ENCODE measurements at regions not wholly inside any gene's neighbourhood (a gene's known extent, or its start where the extent isn't known, plus 50 kb on each side); places are given as distances from the start of the nearest gene placed in this dataset.

DNA sequence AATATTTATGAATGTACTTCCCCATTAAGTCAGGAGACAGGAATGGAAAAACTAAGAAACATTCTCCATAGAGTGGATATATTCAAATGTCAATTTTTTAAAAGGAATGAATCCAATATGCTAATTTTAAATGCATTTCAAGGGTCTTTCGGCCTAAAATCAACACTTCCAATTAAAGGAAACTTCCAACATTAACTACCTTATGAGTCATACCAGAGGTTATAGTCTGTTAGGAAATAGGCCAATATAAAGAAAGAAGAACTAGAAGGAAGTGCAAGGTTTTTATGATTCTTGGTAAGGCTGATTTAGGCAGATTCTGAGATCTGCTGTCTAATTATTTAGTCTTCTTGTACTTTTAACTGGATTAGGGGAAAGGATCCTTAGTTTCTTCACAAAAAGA is 260.1 kb upstream of the EDNRA start:
- TF ChIP-seq RBAK (tag by site-specific recombination; IDR thresholded peaks at IDR 0.05): no peak
- TF ChIP-seq, protein P1, sequence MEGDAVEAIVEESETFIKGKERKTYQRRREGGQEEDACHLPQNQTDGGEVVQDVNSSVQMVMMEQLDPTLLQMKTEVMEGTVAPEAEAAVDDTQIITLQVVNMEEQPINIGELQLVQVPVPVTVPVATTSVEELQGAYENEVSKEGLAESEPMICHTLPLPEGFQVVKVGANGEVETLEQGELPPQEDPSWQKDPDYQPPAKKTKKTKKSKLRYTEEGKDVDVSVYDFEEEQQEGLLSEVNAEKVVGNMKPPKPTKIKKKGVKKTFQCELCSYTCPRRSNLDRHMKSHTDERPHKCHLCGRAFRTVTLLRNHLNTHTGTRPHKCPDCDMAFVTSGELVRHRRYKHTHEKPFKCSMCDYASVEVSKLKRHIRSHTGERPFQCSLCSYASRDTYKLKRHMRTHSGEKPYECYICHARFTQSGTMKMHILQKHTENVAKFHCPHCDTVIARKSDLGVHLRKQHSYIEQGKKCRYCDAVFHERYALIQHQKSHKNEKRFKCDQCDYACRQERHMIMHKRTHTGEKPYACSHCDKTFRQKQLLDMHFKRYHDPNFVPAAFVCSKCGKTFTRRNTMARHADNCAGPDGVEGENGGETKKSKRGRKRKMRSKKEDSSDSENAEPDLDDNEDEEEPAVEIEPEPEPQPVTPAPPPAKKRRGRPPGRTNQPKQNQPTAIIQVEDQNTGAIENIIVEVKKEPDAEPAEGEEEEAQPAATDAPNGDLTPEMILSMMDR (tag by site-specific recombination; IDR thresholded peaks at IDR 0.05): no peak
- no peak for TF ChIP-seq ZNF239 (tag by site-specific recombination; IDR thresholded peaks at IDR 0.05)

Measured in HEK293 (cell line).